Left ventricle myocardium inferior (tissue), 1 donor: ENCODE measurements at regions not wholly inside any gene's neighbourhood (a gene's known extent, or its start where the extent isn't known, plus 50 kb on each side); places are given as distances from the start of the nearest gene placed in this dataset.

Experiments
- DNase-seq: peaks from one replicate; pipeline ENCODE4 v3.0.0-alpha.2; 2020
- H3K27ac ChIP-seq: fragments of 200-600 bp; replicated peaks from 2 replicates; pipeline ENCODE4 v1.8.0; 2021
- H3K27me3 ChIP-seq: fragments of 200-600 bp; 2 replicates; pipeline ENCODE4 v1.8.0; 2021; ENCODE audit warnings: low read depth
- H3K36me3 ChIP-seq: fragments of 200-600 bp; 2 replicates; pipeline ENCODE4 v1.8.0; 2021
- H3K4me1 ChIP-seq: fragments of 200-600 bp; 2 replicates; pipeline ENCODE4 v1.8.0; 2021
- H3K4me3 ChIP-seq: fragments of 200-600 bp; 2 replicates; pipeline ENCODE4 v1.8.0; 2021; ENCODE audit warnings: mild to moderate bottlenecking, moderate library complexity
- H3K9me3 ChIP-seq: fragments of 200-600 bp; replicated peaks from 2 replicates; pipeline ENCODE4 v1.8.0; 2021
- intact Hi-C: fragments of 100-400 bp; cut with micrococcal nuclease; formaldehyde crosslinking; loops from one replicate; pipeline ENCODE4 v1.11.0; 2022
- TF ChIP-seq, protein P1 (sequence below): fragments of 200-600 bp; IDR thresholded peaks from 2 replicates; pipeline ENCODE4 v1.8.0; 2021; ENCODE audit warnings: antibody characterized with exemption, mild to moderate bottlenecking, borderline replicate concordance
- donor health status: DM: no; HTN: yes; CAD: no; lungs with severe emphysema.

DNA sequence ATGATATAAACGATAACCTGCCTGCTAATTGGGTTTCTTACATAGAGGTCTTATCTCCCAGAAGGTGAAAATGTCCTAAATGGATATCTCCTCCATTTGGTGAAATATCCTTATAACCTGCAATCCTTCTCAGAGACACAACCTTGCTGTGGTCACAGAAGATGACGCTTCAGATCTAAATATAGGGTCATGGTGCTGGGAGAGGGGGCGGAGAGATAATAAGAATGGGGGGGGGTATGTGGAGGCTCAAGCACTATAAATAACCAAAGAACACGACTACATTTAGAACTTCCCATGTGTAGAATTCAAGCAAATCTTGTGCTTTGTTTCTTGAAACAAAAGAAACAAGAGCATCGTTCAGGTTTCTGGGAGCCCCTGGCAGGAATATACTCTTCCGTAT is 260.6 kb upstream of the ESRRG start:
- H3K36me3 ChIP-seq = no peaks in the 10 kb centered on the region
- no peak for DNase-seq
- intact Hi-C loops = no loop called here
- H3K27me3 ChIP-seq = no peaks in the 10 kb centered on the region
- peak overlapping the region; percentile 67 for H3K27ac ChIP-seq
- H3K4me3 ChIP-seq = no peak overlapping the region
- H3K9me3 ChIP-seq = no peaks in the 10 kb centered on the region
- peaks cover 11% of the 10 kb centered on the region for H3K4me1 ChIP-seq
- TF ChIP-seq, protein P1, sequence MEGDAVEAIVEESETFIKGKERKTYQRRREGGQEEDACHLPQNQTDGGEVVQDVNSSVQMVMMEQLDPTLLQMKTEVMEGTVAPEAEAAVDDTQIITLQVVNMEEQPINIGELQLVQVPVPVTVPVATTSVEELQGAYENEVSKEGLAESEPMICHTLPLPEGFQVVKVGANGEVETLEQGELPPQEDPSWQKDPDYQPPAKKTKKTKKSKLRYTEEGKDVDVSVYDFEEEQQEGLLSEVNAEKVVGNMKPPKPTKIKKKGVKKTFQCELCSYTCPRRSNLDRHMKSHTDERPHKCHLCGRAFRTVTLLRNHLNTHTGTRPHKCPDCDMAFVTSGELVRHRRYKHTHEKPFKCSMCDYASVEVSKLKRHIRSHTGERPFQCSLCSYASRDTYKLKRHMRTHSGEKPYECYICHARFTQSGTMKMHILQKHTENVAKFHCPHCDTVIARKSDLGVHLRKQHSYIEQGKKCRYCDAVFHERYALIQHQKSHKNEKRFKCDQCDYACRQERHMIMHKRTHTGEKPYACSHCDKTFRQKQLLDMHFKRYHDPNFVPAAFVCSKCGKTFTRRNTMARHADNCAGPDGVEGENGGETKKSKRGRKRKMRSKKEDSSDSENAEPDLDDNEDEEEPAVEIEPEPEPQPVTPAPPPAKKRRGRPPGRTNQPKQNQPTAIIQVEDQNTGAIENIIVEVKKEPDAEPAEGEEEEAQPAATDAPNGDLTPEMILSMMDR = no peak

DNA sequence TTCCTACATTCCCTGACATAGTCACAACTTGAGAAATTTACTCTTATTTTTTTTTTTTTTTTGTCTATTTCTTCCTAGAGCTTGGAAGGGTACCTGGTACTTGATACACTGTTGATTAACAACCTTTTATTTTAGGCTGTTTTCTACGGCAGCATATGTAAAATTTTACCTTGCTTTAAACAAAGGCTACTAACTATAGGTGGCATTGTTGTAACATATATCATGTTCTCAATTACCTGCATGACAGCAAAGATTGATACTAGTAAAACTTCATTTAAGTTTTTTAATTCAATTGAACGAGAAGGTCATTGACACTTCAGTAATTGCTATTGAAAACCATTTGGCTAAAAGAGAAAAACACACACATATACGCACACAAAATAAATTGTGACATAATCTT is 238.3 kb upstream of the ESRRG start:
- peaks cover 1% of the 10 kb centered on the region for H3K9me3 ChIP-seq
- no peaks in the 10 kb centered on the region for H3K27me3 ChIP-seq
- H3K4me3 ChIP-seq = no peak overlapping the region
- intact Hi-C loops = no loop called here
- H3K4me1 ChIP-seq = no peaks in the 10 kb centered on the region
- TF ChIP-seq, protein P1 = no peak
- H3K27ac ChIP-seq = no peak overlapping the region
- no peaks in the 10 kb centered on the region for H3K36me3 ChIP-seq
- DNase-seq = no peak

DNA sequence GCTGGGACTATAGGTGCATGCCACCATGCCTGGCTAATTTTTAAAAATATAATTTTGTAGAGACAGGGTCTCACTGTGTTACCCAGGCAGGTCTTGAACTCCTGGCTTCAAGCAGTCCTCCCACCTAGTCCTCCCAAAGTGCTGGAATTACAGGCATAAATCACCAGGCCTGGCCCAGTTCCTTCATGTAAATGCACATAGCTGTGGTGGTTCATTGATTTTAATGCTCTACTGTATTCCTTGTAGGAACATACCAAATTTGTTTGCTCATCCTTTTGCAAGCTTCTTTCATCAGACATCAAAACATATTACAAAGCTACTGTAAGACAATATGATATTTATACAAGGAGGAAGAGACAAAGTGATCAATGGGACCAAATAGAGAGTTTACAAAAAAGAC is 237.5 kb upstream of the ESRRG start:
- Histone ChIP-seq H3K27me3 (no peaks in the 10 kb centered on the region), H3K9me3 (peaks cover 9% of the 10 kb centered on the region), H3K27ac (no peak overlapping the region), H3K4me3 (no peak overlapping the region), H3K36me3 (no peaks in the 10 kb centered on the region), H3K4me1 (no peaks in the 10 kb centered on the region)
- no peak for DNase-seq
- TF ChIP-seq, protein P1 = no peak
- intact Hi-C loops = no loop called here

DNA sequence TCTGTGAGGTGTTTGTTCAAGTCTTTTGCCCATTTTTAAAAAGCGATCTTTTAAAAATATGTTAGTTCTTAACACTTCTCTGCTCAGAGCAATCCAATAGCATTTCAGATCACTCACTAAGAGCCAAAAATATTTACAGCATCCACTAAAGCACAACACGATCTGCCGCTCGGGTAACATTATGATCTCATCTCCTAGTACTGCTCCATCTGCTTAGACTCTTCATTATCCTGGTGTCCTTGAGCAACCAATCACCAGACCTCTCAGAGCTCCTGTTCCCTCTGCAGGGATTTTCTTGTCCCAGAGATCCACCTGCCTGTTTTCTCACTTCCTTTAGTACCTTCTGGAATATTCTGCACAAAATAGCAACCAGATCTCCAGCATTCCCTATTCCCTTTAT is 235.3 kb upstream of the ESRRG start:
- TF ChIP-seq, protein P1 = no peak
- no peak overlapping the region for H3K4me3 ChIP-seq
- no peak overlapping the region for H3K27ac ChIP-seq
- intact Hi-C loops = no loop called here
- H3K36me3 ChIP-seq = no peaks in the 10 kb centered on the region
- no peaks in the 10 kb centered on the region for H3K27me3 ChIP-seq
- H3K4me1 ChIP-seq = no peaks in the 10 kb centered on the region
- peaks cover 13% of the 10 kb centered on the region for H3K9me3 ChIP-seq
- DNase-seq = no peak

DNA sequence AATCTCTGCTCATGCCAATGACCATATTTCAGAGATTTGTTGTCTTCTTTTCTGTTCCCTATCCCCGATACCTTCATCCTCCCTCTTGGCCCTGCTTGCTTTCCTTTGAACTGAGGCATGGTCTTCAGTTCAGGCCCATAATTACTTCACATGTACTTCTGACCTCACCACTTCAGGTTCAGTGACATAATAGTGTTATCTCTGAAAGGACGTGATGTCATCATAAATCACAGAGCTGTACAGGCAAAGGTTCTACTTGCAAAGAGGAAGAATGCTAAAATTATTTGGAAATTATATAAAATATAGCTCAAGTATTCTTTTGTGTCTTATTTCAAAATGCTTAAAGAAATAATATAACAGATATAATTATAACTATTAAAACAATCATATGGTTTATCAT is 230.3 kb upstream of the ESRRG start:
- peaks cover 13% of the 10 kb centered on the region for H3K9me3 ChIP-seq
- no peak for DNase-seq
- no peak overlapping the region for H3K4me3 ChIP-seq
- H3K27ac ChIP-seq = no peak overlapping the region
- TF ChIP-seq, protein P1 = no peak
- no peaks in the 10 kb centered on the region for H3K36me3 ChIP-seq
- intact Hi-C loops = no loop called here
- no peaks in the 10 kb centered on the region for H3K4me1 ChIP-seq
- no peaks in the 10 kb centered on the region for H3K27me3 ChIP-seq

DNA sequence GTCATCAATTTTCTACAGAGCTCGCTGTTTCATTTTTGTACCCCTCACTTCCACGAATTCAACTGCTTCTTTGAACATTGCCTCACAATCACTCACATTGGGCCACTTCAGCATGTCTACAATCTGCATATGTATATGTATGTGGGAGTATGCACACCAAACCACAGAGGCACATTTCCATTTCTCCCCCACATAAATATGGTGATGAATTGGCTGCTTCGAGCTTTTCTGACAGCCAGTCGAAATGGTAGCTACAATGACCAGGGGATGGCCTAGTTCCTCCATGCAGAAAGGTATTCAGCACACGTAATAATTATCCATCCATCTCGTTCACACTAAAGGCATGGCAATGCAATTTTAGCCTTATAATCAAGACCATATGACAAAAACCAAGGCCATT is 229.6 kb upstream of the ESRRG start:
- no peaks in the 10 kb centered on the region for H3K4me1 ChIP-seq
- H3K36me3 ChIP-seq = no peaks in the 10 kb centered on the region
- TF ChIP-seq, protein P1 = no peak
- DNase-seq = no peak
- H3K27ac ChIP-seq = no peak overlapping the region
- no peaks in the 10 kb centered on the region for H3K27me3 ChIP-seq
- peaks cover 13% of the 10 kb centered on the region for H3K9me3 ChIP-seq
- intact Hi-C loops = no loop called here
- no peak overlapping the region for H3K4me3 ChIP-seq
